OCI-LY7 (cell line): ENCODE measurements at regions not wholly inside any gene's neighbourhood (a gene's known extent, or its start where the extent isn't known, plus 50 kb on each side); places are given as distances from the start of the nearest gene placed in this dataset.

Source experiments
- BruUV-seq: library from RNA; stranded (reverse); fragments of 400-500 nt; replicated peaks from 2 replicates; lab custom pipeline; 2021; lab: Mats Ljungman, UMichigan
- CTCF ChIA-PET: fragments of 300-600 bp; sonication (Branson Sonifier 250); formaldehyde crosslinking; loops from one replicate; lab custom pipeline; 2022; ENCODE audit warnings: antibody characterized with exemption; ENCODE audit not compliant: unreplicated experiment; lab: Charles Lee
- POLR2A ChIA-PET: fragments of 300-600 bp; sonication (Branson Sonifier 250); formaldehyde crosslinking; loops from one replicate; lab custom pipeline; 2022; ENCODE audit warnings: antibody characterized with exemption; lab: Charles Lee
- DNase-seq: peaks from one replicate; pipeline ENCODE4 v3.0.0-alpha.2; 2015; ENCODE audit warnings: low spot score
- H2AFZ ChIP-seq: fragments of 200-600 bp; sonication (generic), shearing (Covaris generic); 2 replicates; pipeline ENCODE4 v1.6.1; 2014; ENCODE audit warnings: mild to moderate bottlenecking, antibody characterized with exemption, low read length, moderate library complexity
- H3K27ac ChIP-seq: fragments of 200-600 bp; sonication (generic); 2 replicates; pipeline ENCODE4 v1.5.1; 2014; ENCODE audit warnings: mixed run types, low read depth, mild to moderate bottlenecking, moderate library complexity, low read length, inconsistent platforms; ENCODE audit not compliant: poor library complexity, severe bottlenecking
- H3K36me3 ChIP-seq: fragments of 200-600 bp; sonication (generic); 2 replicates; pipeline ENCODE4 v1.6.1; 2014; ENCODE audit warnings: mild to moderate bottlenecking, antibody characterized with exemption, low read length, moderate library complexity, mixed read lengths; ENCODE audit not compliant: insufficient read depth
- H3K4me1 ChIP-seq: fragments of 200-600 bp; sonication (generic); 2 replicates; pipeline ENCODE4 v1.5.1; 2014; ENCODE audit warnings: mild to moderate bottlenecking, low read length; ENCODE audit not compliant: insufficient read depth, poor library complexity, severe bottlenecking
- H3K4me2 ChIP-seq: fragments of 200-600 bp; sonication (generic); 2 replicates; pipeline ENCODE4 v1.6.1; 2014; ENCODE audit warnings: mild to moderate bottlenecking, low read length
- H3K4me3 ChIP-seq: fragments of 200-600 bp; sonication (generic); 2 replicates; pipeline ENCODE4 v1.5.1; 2014; ENCODE audit warnings: mild to moderate bottlenecking, low read depth, low read length; ENCODE audit not compliant: poor library complexity, severe bottlenecking
- H3K79me2 ChIP-seq: fragments of 200-600 bp; sonication (generic); 2 replicates; pipeline ENCODE4 v1.6.1; 2016; ENCODE audit warnings: low read depth, mild to moderate bottlenecking, low read length, moderate library complexity, mixed read lengths; ENCODE audit not compliant: insufficient read depth
- H3K9me2 ChIP-seq: fragments of 200-600 bp; sonication (generic); 2 replicates; pipeline ENCODE4 v1.6.1; 2016; ENCODE audit warnings: mild to moderate bottlenecking, low read length, mixed read lengths; ENCODE audit not compliant: insufficient read depth
- H3K9me3 ChIP-seq: fragments of 200-600 bp; sonication (generic); 2 replicates; pipeline ENCODE4 v1.6.1; 2014; ENCODE audit warnings: mild to moderate bottlenecking, mixed run types, low read length, mixed read lengths
- H4K20me1 ChIP-seq: fragments of 200-600 bp; sonication (generic); 2 replicates; pipeline ENCODE4 v1.6.1; 2014; ENCODE audit warnings: mild to moderate bottlenecking, antibody characterized with exemption, low read length, moderate library complexity, mixed read lengths; ENCODE audit not compliant: insufficient read depth
- CTCF ChIP-seq: fragments of 200-600 bp; sonication (generic); conservative IDR thresholded peaks from 2 replicates; pipeline ENCODE4 v1.5.1; 2014; ENCODE audit warnings: mild to moderate bottlenecking, antibody characterized with exemption, low read length, moderate library complexity, mixed read lengths
- EZH2phosphoT487 ChIP-seq: fragments of 200-600 bp; sonication (generic); IDR thresholded peaks from 2 replicates; pipeline ENCODE4 v1.6.1; 2018; ENCODE audit warnings: low read depth, borderline replicate concordance, mild to moderate bottlenecking, mixed run types, antibody characterized with exemption, low read length, moderate library complexity, mixed read lengths
- intact Hi-C: fragments of 100-400 bp; cut with micrococcal nuclease; formaldehyde crosslinking; loops from one replicate; pipeline ENCODE4 v1.10.0; 2022; ENCODE audit not compliant: unreplicated experiment

DNA sequence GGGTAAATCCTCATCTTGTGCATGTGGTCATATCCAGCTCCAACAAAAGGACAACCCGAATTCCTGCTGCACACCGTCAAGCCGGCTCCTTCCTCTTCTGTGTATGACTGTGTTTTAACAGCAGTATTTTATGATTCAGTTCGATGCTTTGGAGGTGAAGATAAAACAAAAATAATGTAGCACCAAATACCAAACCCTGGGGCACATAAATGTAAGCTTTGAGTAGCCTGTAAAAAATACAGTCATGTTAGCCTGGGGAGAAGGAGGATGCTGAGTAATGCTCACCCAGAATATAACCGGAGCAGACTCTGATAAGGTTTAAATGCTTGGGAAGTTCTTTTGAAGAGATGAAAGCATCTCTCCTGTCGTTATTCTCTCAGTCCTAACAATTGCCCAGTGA is 225.0 kb downstream of the SUCLG1 start:
- no peaks in the 10 kb centered on the region for H3K79me2 ChIP-seq
- no peak for DNase-seq
- H4K20me1 ChIP-seq: no peaks in the 10 kb centered on the region
- no peak overlapping the region for H3K4me2 ChIP-seq
- no peaks in the 10 kb centered on the region for H3K4me1 ChIP-seq
- ChIA-PET CTCF (no interaction called here), POLR2A (no interaction called here)
- H3K4me3 ChIP-seq: no peak overlapping the region
- H2AFZ ChIP-seq: no peak overlapping the region
- no peaks in the 10 kb centered on the region for H3K9me3 ChIP-seq
- no peaks in the 10 kb centered on the region for H3K36me3 ChIP-seq
- no peaks in the 10 kb centered on the region for H3K9me2 ChIP-seq
- BruUV-seq: no TSS peak
- TF ChIP-seq EZH2phosphoT487 (no peak), CTCF (no peak)
- H3K27ac ChIP-seq: no peak overlapping the region
- intact Hi-C loops: no loop called here

DNA sequence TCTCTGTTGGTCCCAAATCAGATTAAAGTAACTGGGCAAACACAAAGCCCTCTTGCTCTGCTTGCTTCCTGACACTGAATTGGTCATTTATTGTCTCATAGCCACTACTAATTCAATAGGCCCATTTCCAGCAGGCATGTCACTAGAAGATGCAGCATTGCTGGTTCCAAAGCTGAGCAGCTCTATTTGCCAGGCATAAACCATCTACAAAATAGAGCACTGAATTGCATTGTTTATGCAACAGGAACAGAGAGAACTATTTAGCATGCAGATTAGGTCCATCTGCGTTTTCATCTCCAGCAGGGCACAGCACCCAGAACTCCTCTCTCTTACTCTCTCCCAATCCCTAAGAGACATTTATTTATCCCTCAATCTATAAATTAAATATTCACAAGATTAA is 227.6 kb downstream of the SUCLG1 start:
- POLR2A ChIA-PET: no interaction called here

DNA sequence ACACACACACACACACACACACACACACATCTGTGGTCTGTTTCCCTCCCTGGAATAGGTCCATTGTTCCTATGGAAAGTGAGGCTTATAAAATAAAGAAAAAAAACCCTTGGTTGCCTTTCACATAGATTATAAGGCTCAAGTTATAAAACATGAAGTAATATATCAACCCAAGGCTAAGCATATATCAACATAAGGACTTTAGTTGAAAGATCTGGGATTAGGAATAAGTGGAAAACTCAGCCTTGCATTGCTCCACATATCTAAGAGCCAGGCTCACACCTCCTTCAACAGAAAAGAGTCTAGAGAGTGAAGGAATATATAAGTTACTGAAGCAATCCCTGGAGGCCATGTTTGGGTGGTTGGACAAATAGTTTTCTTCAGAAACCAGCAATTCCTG is 235.0 kb downstream of the SUCLG1 start:
- no peak overlapping the region for H3K4me3 ChIP-seq
- POLR2A ChIA-PET: no interaction called here
- no TSS peak for BruUV-seq
- DNase-seq: no peak
- no peaks in the 10 kb centered on the region for H3K9me3 ChIP-seq
- intact Hi-C loops: no loop called here
- CTCF ChIA-PET: no interaction called here
- H4K20me1 ChIP-seq: no peaks in the 10 kb centered on the region
- no peaks in the 10 kb centered on the region for H3K4me1 ChIP-seq
- no peak overlapping the region for H2AFZ ChIP-seq
- H3K4me2 ChIP-seq: no peak overlapping the region
- no peaks in the 10 kb centered on the region for H3K9me2 ChIP-seq
- H3K79me2 ChIP-seq: no peaks in the 10 kb centered on the region
- TF ChIP-seq EZH2phosphoT487 (no peak), CTCF (no peak)
- H3K36me3 ChIP-seq: no peaks in the 10 kb centered on the region
- no peak overlapping the region for H3K27ac ChIP-seq

More for the DNA sequence above, 227.6 kb downstream of the SUCLG1 start:
- Histone ChIP-seq H3K9me3 (no peaks in the 10 kb centered on the region), H2AFZ (no peak overlapping the region), H4K20me1 (no peaks in the 10 kb centered on the region), H3K36me3 (no peaks in the 10 kb centered on the region), H3K4me2 (no peak overlapping the region), H3K27ac (no peak overlapping the region), H3K79me2 (no peaks in the 10 kb centered on the region), H3K4me1 (no peaks in the 10 kb centered on the region), H3K4me3 (no peak overlapping the region), H3K9me2 (no peaks in the 10 kb centered on the region)
- CTCF ChIA-PET: no interaction called here
- BruUV-seq: no TSS peak
- DNase-seq: no peak
- intact Hi-C loops: no loop called here
- TF ChIP-seq EZH2phosphoT487 (no peak), CTCF (no peak)
